Esophagus (tissue), 2 donors: ENCODE measurements at regions not wholly inside any gene's neighbourhood (a gene's known extent, or its start where the extent isn't known, plus 50 kb on each side); places are given as distances from the start of the nearest gene placed in this dataset.

Source experiments
- H3K27ac ChIP-seq, 2 donors: one replicate each; pipeline ENCODE4 v1.5.1; 2013; ENCODE audit warnings: low read depth in 2 of 2, mild to moderate bottlenecking in 2 of 2, inconsistent platforms in 1 of 2, low read length in 1 of 2, moderate library complexity in 1 of 2
- H3K27me3 ChIP-seq, 2 donors: one replicate each; pipeline ENCODE4 v1.6.1; 2013; ENCODE audit warnings: low read length in 2 of 2, control low read depth in 1 of 2, mild to moderate bottlenecking in 1 of 2; ENCODE audit not compliant: insufficient read depth in 2 of 2, control insufficient read depth in 1 of 2
- H3K36me3 ChIP-seq, 2 donors: one replicate each; pipeline ENCODE4 v1.6.1; 2013; ENCODE audit warnings: low read length in 1 of 2; ENCODE audit not compliant: control insufficient read depth in 2 of 2, insufficient read depth in 2 of 2
- H3K4me1 ChIP-seq, 2 donors: one replicate each; pipeline ENCODE4 v1.6.1; 2013; ENCODE audit warnings: low read length in 1 of 2; ENCODE audit not compliant: control insufficient read depth in 2 of 2, insufficient read depth in 2 of 2
- H3K4me3 ChIP-seq, 2 donors: one replicate each; pipeline ENCODE4 v1.5.1; 2013; ENCODE audit warnings: low read length in 2 of 2, mild to moderate bottlenecking in 2 of 2, low read depth in 1 of 2, moderate library complexity in 1 of 2
- H3K9me3 ChIP-seq, 2 donors: one replicate each; pipeline ENCODE4 v1.6.1; 2013; ENCODE audit warnings: mild to moderate bottlenecking in 2 of 2, low read depth in 1 of 2, low read length in 1 of 2, moderate library complexity in 1 of 2; ENCODE audit not compliant: control insufficient read depth in 2 of 2, insufficient read depth in 1 of 2
- WGBS, 2 donors: extraction: QIAGEN DNeasy Blood & Tissue Kit; methylation state at CpG; one replicate each; pipeline ENCODE4 v1.1.7; 2013; 5-methylcytosine and 5-hydroxymethylcytosine counted together
- donor health status: healthy with polysubstance abuse.
- donor health status: Bipolar disorder and iron deficiency.

GRCh38 chr4:119939071-119939995, 127.3 kb downstream of the MAD2L1 start:
- no peaks in the 10 kb centered on the region for H3K4me1 ChIP-seq
- H3K9me3 ChIP-seq = no peaks in the 10 kb centered on the region
- H3K27me3 ChIP-seq = peaks cover 0 to 2% of the 10 kb centered on the region in 2 donors
- no peak overlapping the region for H3K27ac ChIP-seq
- no peaks in the 10 kb centered on the region for H3K36me3 ChIP-seq
- no peak overlapping the region for H3K4me3 ChIP-seq
- WGBS, 2 donors = 68 to 70% methylated on average over 6 of the region's 6 CpGs

GRCh38 chr4:119937746-119938145, 128.9 kb downstream of the MAD2L1 start:
- Histone ChIP-seq H3K9me3 (no peaks in the 10 kb centered on the region), H3K4me3 (no peak overlapping the region), H3K4me1 (no peaks in the 10 kb centered on the region), H3K36me3 (no peaks in the 10 kb centered on the region), H3K27ac (no peak overlapping the region), H3K27me3 (no peaks in the 10 kb centered on the region)

GRCh38 chr4:119933606-119934005, 133.0 kb downstream of the MAD2L1 start:
- Histone ChIP-seq H3K9me3 (no peaks in the 10 kb centered on the region), H3K27me3 (no peaks in the 10 kb centered on the region), H3K27ac (no peak overlapping the region), H3K4me1 (no peaks in the 10 kb centered on the region), H3K36me3 (no peaks in the 10 kb centered on the region), H3K4me3 (no peak overlapping the region)
- 81 to 94% methylated on average over 1 of the region's 1 CpG for WGBS, 2 donors

GRCh38 chr4:119932277-119932676, 134.4 kb downstream of the MAD2L1 start:
- Histone ChIP-seq H3K9me3 (no peaks in the 10 kb centered on the region), H3K4me1 (no peaks in the 10 kb centered on the region), H3K36me3 (no peaks in the 10 kb centered on the region), H3K4me3 (no peak overlapping the region), H3K27ac (no peak overlapping the region), H3K27me3 (no peaks in the 10 kb centered on the region)
- WGBS, 2 donors = 75 to 79% methylated on average over 2 of the region's 2 CpGs

GRCh38 chr4:119930546-119930945, 136.1 kb downstream of the MAD2L1 start:
- Histone ChIP-seq H3K27me3 (no peaks in the 10 kb centered on the region), H3K27ac (no peak overlapping the region), H3K36me3 (no peaks in the 10 kb centered on the region), H3K4me1 (no peaks in the 10 kb centered on the region), H3K9me3 (no peaks in the 10 kb centered on the region), H3K4me3 (no peak overlapping the region)
- WGBS, 2 donors = 78 to 86% methylated on average over 1 of the region's 1 CpG

- Histone ChIP-seq H3K4me1 (no peaks in the 10 kb centered on the region), H3K4me3 (no peak overlapping the region), H3K27ac (no peak overlapping the region), H3K36me3 (no peaks in the 10 kb centered on the region), H3K9me3 (no peaks in the 10 kb centered on the region), H3K27me3 (no peaks in the 10 kb centered on the region)
- WGBS, 2 donors = 86 to 88% methylated on average over 4 of the region's 4 CpGs
Observed at GRCh38 chr4:119921830-119922229, 144.8 kb downstream of the MAD2L1 start.

GRCh38 chr4:119906277-119906676, 160.4 kb downstream of the MAD2L1 start:
- no peak overlapping the region for H3K27ac ChIP-seq
- no peaks in the 10 kb centered on the region for H3K27me3 ChIP-seq
- 91% methylated on average over 6 of the region's 6 CpGs for WGBS, 2 donors
- no peaks in the 10 kb centered on the region for H3K9me3 ChIP-seq
- no peaks in the 10 kb centered on the region for H3K4me1 ChIP-seq
- H3K36me3 ChIP-seq = no peaks in the 10 kb centered on the region
- no peak overlapping the region for H3K4me3 ChIP-seq

- no peaks in the 10 kb centered on the region for H3K36me3 ChIP-seq
- no peaks in the 10 kb centered on the region for H3K27me3 ChIP-seq
- H3K4me1 ChIP-seq = no peaks in the 10 kb centered on the region
- no peaks in the 10 kb centered on the region for H3K9me3 ChIP-seq
- no peak overlapping the region for H3K27ac ChIP-seq
- no peak overlapping the region for H3K4me3 ChIP-seq
- 64 to 72% methylated on average over 5 of the region's 5 CpGs for WGBS, 2 donors
Observed at GRCh38 chr4:119898211-119898610, 168.4 kb downstream of the MAD2L1 start.

- Histone ChIP-seq H3K4me3 (no peak overlapping the region), H3K36me3 (no peaks in the 10 kb centered on the region), H3K27ac (no peak overlapping the region), H3K9me3 (no peaks in the 10 kb centered on the region), H3K27me3 (no peaks in the 10 kb centered on the region), H3K4me1 (no peaks in the 10 kb centered on the region)
- WGBS, 2 donors = 68 to 69% methylated on average over 2 of the region's 2 CpGs
Observed at GRCh38 chr4:119897260-119897659, 169.4 kb downstream of the MAD2L1 start.

GRCh38 chr4:119894650-119895208, 171.9 kb downstream of the MAD2L1 start:
- WGBS, 2 donors = 52 to 69% methylated on average over 3 of the region's 3 CpGs
- H3K27ac ChIP-seq = no peak overlapping the region
- H3K36me3 ChIP-seq = no peaks in the 10 kb centered on the region
- no peaks in the 10 kb centered on the region for H3K4me1 ChIP-seq
- H3K4me3 ChIP-seq = no peak overlapping the region
- no peaks in the 10 kb centered on the region for H3K27me3 ChIP-seq
- no peaks in the 10 kb centered on the region for H3K9me3 ChIP-seq
